H9 (cell line): ENCODE measurements at regions not wholly inside any gene's neighbourhood (a gene's known extent, or its start where the extent isn't known, plus 50 kb on each side); places are given as distances from the start of the nearest gene placed in this dataset.

ENCODE experiments used
- DNase-seq: peaks from one replicate; pipeline ENCODE4 v3.0.0-alpha.2; 2017
- H2AFZ ChIP-seq: one replicate; pipeline ENCODE4 v1.6.1; 2013; ENCODE audit warnings: mild to moderate bottlenecking, low read length, control low read depth, moderate library complexity
- H2AK5ac ChIP-seq: 2 replicates; pipeline ENCODE4 v1.6.1; 2013; ENCODE audit warnings: low read length, control low read depth, mixed read lengths; ENCODE audit not compliant: insufficient read length
- H2BK120ac ChIP-seq: one replicate; pipeline ENCODE4 v1.6.1; 2013; ENCODE audit warnings: low read depth, mild to moderate bottlenecking, low read length, control low read depth, inconsistent platforms; ENCODE audit not compliant: poor library complexity, severe bottlenecking
- H2BK12ac ChIP-seq: 2 replicates; pipeline ENCODE4 v1.6.1; 2013; ENCODE audit warnings: low read length, control low read depth, mixed read lengths, low read depth; ENCODE audit not compliant: insufficient read length
- H2BK15ac ChIP-seq: 2 replicates; pipeline ENCODE4 v1.6.1; 2013; ENCODE audit warnings: low read depth, low read length, control low read depth
- H2BK20ac ChIP-seq: one replicate; pipeline ENCODE4 v1.6.1; 2013; ENCODE audit warnings: low read depth, mild to moderate bottlenecking, low read length, control low read depth, inconsistent platforms; ENCODE audit not compliant: poor library complexity, severe bottlenecking
- H2BK5ac ChIP-seq: 2 replicates; pipeline ENCODE4 v1.6.1; 2013; ENCODE audit warnings: low read length, control low read depth, mixed read lengths; ENCODE audit not compliant: insufficient read length
- H3K14ac ChIP-seq: 2 replicates; pipeline ENCODE4 v1.6.1; 2013; ENCODE audit warnings: low read length, control low read depth; ENCODE audit not compliant: insufficient read depth
- H3K18ac ChIP-seq: 2 replicates; pipeline ENCODE4 v1.6.1; 2013; ENCODE audit warnings: low read depth, mild to moderate bottlenecking, mixed read lengths, low read length, control low read depth; ENCODE audit not compliant: insufficient read length
- H3K23ac ChIP-seq: 2 replicates; pipeline ENCODE4 v1.6.1; 2013; ENCODE audit warnings: low read length, control low read depth, mixed read lengths, low read depth; ENCODE audit not compliant: insufficient read length
- H3K23me2 ChIP-seq: 2 replicates; pipeline ENCODE4 v1.6.1; 2013; ENCODE audit warnings: low read depth, mild to moderate bottlenecking, mixed read lengths, low read length, control low read depth; ENCODE audit not compliant: insufficient read length, poor library complexity, severe bottlenecking
- H3K27ac ChIP-seq: 2 replicates; pipeline ENCODE4 v1.5.1; 2013; ENCODE audit warnings: low read length, control low read depth, mixed read lengths, low read depth; ENCODE audit not compliant: insufficient read length
- H3K27me3 ChIP-seq: 2 replicates; pipeline ENCODE4 v1.6.1; 2013; ENCODE audit warnings: low read length, control low read depth, inconsistent platforms; ENCODE audit not compliant: insufficient read depth
- H3K4ac ChIP-seq: 2 replicates; pipeline ENCODE4 v1.6.1; 2013; ENCODE audit warnings: low read depth, mild to moderate bottlenecking, control low read depth, inconsistent platforms, low read length, moderate library complexity
- H3K4me1 ChIP-seq: 2 replicates; pipeline ENCODE4 v1.6.1; 2013; ENCODE audit warnings: low read length, control low read depth, inconsistent platforms; ENCODE audit not compliant: insufficient read depth
- H3K4me2 ChIP-seq: 2 replicates; pipeline ENCODE4 v1.6.1; 2013; ENCODE audit warnings: low read length, control low read depth, mixed read lengths; ENCODE audit not compliant: insufficient read length, insufficient read depth
- H3K56ac ChIP-seq: 2 replicates; pipeline ENCODE4 v1.6.1; 2013; ENCODE audit warnings: low read depth, mild to moderate bottlenecking, mixed read lengths, low read length, control low read depth; ENCODE audit not compliant: insufficient read length
- H3K79me1 ChIP-seq: 2 replicates; pipeline ENCODE4 v1.6.1; 2013; ENCODE audit warnings: low read depth, mild to moderate bottlenecking, moderate library complexity, low read length, control low read depth, inconsistent platforms; ENCODE audit not compliant: insufficient read depth, poor library complexity, severe bottlenecking
- H3K79me2 ChIP-seq: 2 replicates; pipeline ENCODE4 v1.6.1; 2013; ENCODE audit warnings: low read length, control low read depth, inconsistent platforms; ENCODE audit not compliant: insufficient read depth
- H3K9ac ChIP-seq: 2 replicates; pipeline ENCODE4 v1.6.1; 2013; ENCODE audit warnings: low read length, control low read depth, mixed read lengths; ENCODE audit not compliant: insufficient read length; ENCODE audit errors: extremely low read depth
- H3K9me3 ChIP-seq: one replicate; pipeline ENCODE4 v1.6.1; 2013; ENCODE audit warnings: low read depth, low read length, inconsistent platforms; ENCODE audit not compliant: control insufficient read depth
- H3T11ph ChIP-seq: one replicate; pipeline ENCODE4 v1.6.1; 2013; ENCODE audit warnings: mild to moderate bottlenecking, low read length, control low read depth, inconsistent platforms
- H4K20me1 ChIP-seq: one replicate; pipeline ENCODE4 v1.6.1; 2013; ENCODE audit not compliant: control insufficient read depth, insufficient read length, insufficient read depth
- H4K5ac ChIP-seq: 2 replicates; pipeline ENCODE4 v1.6.1; 2013; ENCODE audit warnings: low read depth, mild to moderate bottlenecking, mixed read lengths, low read length, control low read depth; ENCODE audit not compliant: insufficient read length
- H4K8ac ChIP-seq: replicated peaks from 2 replicates; pipeline ENCODE4 v1.6.1; 2013; ENCODE audit warnings: low read length, control low read depth, mixed read lengths, low read depth; ENCODE audit not compliant: insufficient read length
- H4K91ac ChIP-seq: 2 replicates; pipeline ENCODE4 v1.6.1; 2013; ENCODE audit warnings: low read depth, mild to moderate bottlenecking, moderate library complexity, mixed read lengths, low read length, control low read depth; ENCODE audit not compliant: insufficient read length
- H3K27ac Mint-ChIP-seq, 3 experiments: 2 replicates in 2 of 3; 3 replicates in 1 of 3; pipeline ENCODE4 v1.8.0; 2020 to 2021; ENCODE audit warnings: mixed read lengths in 3 of 3, mild to moderate bottlenecking in 1 of 3, moderate library complexity in 1 of 3
- H3K27me3 Mint-ChIP-seq: 2 replicates; pipeline ENCODE4 v1.8.0; 2021; ENCODE audit warnings: low read depth, mild to moderate bottlenecking, moderate library complexity, mixed read lengths
- H3K36me3 Mint-ChIP-seq, 3 experiments: 2 replicates in 2 of 3; 3 replicates in 1 of 3; pipeline ENCODE4 v1.8.0; 2020 to 2021; ENCODE audit warnings: low read depth in 3 of 3, mixed read lengths in 3 of 3; ENCODE audit not compliant: insufficient read depth in 1 of 3
- H3K4me1 Mint-ChIP-seq, 2 experiments: 2 replicates each; pipeline ENCODE4 v1.8.0; 2020; ENCODE audit warnings: mixed read lengths in 2 of 2
- H3K4me3 Mint-ChIP-seq, 2 experiments: 2 replicates in 1 of 2; 3 replicates in 1 of 2; pipeline ENCODE4 v1.8.0; 2020 to 2021; ENCODE audit warnings: mild to moderate bottlenecking in 2 of 2, mixed read lengths in 2 of 2, moderate library complexity in 1 of 2
- H3K9me3 Mint-ChIP-seq, 2 experiments: 2 replicates in 1 of 2; 3 replicates in 1 of 2; pipeline ENCODE4 v1.8.0; 2020; ENCODE audit warnings: mild to moderate bottlenecking in 2 of 2, mixed read lengths in 2 of 2, moderate library complexity in 1 of 2
- CTCF ChIP-seq: fragments of 200-600 bp; sonication (generic); conservative IDR thresholded peaks from 3 replicates; pipeline ENCODE4 v1.8.0; 2021; ENCODE audit warnings: antibody characterized with exemption, mild to moderate bottlenecking
- WGBS: extraction: QIAGEN DNeasy Blood & Tissue Kit; methylation state at CpG from one replicate; pipeline ENCODE4 v1.1.7; 2013; ENCODE audit warnings: missing lambda C conversion rate, low lambda C conversion rate, mixed read lengths; ENCODE audit not compliant: insufficient read length; ENCODE audit errors: extremely low coverage; 5-methylcytosine and 5-hydroxymethylcytosine counted together

- Histone ChIP-seq H4K91ac (no peak overlapping the region), H3K27me3 (no peaks in the 10 kb centered on the region), H2BK12ac (no peak overlapping the region), H2AFZ (no peak overlapping the region), H3K4me2 (no peak overlapping the region), H3K27ac (no peak overlapping the region), H2BK5ac (no peak overlapping the region), H3K79me1 (no peaks in the 10 kb centered on the region), H3K18ac (no peak overlapping the region), H4K8ac (no peak overlapping the region), H3K79me2 (no peaks in the 10 kb centered on the region), H3K23me2 (no peaks in the 10 kb centered on the region), H2BK120ac (no peak overlapping the region), H3K9me3 (no peaks in the 10 kb centered on the region), H3K4me1 (no peaks in the 10 kb centered on the region), H3K4ac (no peak overlapping the region), H3K56ac (no peak overlapping the region), H2AK5ac (no peak overlapping the region), H3T11ph (no peak overlapping the region), H3K9ac (no peak overlapping the region), H3K14ac (no peak overlapping the region), H2BK15ac (no peak overlapping the region), H3K23ac (no peak overlapping the region), H2BK20ac (no peak overlapping the region), H4K5ac (no peak overlapping the region), H4K20me1 (no peaks in the 10 kb centered on the region)
- DNase-seq = no peak
- Mint-ChIP-seq H3K27ac (no peak overlapping the region), H3K4me1 (no peaks in the 10 kb centered on the region), H3K9me3 (peaks cover 28 to 53% of the 10 kb centered on the region in 2 experiments), H3K27me3 (no peaks in the 10 kb centered on the region), H3K4me3 (no peak overlapping the region), H3K36me3 (peaks cover 0 to 6% (median 2%) of the 10 kb centered on the region in 3 experiments; a peak in 2 of 7 replicates)
- WGBS = no CpG with 5 or more reads among the region's 2 CpGs
- no peak for TF ChIP-seq CTCF
Observed at GRCh38 chr21:24294171-24294570, 1313.1 kb downstream of the MRPL39 start.
